Stimulated activated CD4-positive, alpha-beta T cell treated with anti-CD3 and anti-CD28 coated beads, Interleukin-1b, Interleukin-23, amount 100 ng/mL, for 24 hours (primary cell): ENCODE measurements at regions not wholly inside any gene's neighbourhood (a gene's known extent, or its start where the extent isn't known, plus 50 kb on each side); places are given as distances from the start of the nearest gene placed in this dataset.

Experiments used
- DNase-seq, 4 experiments: peaks; one replicate each; pipeline ENCODE4 v3.0.0-alpha.2; 2020; ENCODE audit warnings: low read depth in 4 of 4, low spot score in 1 of 4

DNA sequence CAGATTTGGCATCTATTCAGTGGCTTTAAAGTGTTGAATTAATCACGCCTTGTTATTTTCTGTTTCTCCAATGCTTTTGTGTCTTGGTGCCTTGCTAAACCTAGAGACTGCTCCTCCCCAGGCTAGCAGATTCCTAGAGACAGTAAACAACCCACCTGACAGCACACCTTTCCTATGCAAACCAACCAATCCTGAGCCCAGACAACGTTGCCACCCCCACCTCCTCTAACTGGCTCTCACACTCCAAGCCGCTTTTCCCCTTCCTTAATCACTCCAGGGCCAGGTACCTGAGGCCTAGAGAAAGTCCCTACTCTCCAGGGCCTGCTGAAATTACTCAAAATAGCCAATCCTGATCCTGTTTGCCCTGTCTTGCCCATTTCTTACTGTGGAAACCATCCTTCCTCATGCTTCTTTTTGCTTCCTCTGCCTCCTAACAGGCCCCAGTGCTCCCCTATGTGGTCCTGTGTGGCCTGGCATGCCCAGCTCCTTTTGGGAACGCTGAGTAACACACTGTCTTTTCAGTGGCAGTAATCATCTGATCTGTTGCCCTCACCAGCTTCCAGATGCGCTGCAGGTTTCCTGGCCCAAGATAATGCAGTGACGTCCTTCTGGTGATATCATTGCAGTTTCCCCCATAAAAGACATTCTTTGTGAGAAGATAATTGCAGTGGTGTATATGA, 53.4 kb downstream of the GAS1 start:
- DNase-seq, result no peak

DNA sequence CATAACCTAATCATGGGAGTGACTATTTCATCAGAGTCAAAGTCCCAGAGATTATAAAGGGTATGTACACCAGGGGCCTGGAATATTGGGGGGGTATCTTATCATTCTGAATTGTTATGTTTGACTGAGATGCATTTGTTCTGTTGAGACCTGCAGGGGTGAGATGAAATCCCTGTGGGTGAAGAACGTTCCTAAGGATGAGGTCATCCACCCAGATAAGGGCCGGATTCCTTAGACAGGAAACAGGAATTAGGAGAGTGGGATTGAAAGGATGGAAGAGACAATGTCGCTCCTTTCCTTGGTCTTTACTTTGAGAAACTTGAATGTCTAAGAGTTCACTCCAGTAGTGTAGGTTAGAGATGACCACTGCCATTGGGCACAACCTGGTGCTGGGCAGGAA, 54.7 kb downstream of the GAS1 start:
- DNase-seq, result no peak

DNA sequence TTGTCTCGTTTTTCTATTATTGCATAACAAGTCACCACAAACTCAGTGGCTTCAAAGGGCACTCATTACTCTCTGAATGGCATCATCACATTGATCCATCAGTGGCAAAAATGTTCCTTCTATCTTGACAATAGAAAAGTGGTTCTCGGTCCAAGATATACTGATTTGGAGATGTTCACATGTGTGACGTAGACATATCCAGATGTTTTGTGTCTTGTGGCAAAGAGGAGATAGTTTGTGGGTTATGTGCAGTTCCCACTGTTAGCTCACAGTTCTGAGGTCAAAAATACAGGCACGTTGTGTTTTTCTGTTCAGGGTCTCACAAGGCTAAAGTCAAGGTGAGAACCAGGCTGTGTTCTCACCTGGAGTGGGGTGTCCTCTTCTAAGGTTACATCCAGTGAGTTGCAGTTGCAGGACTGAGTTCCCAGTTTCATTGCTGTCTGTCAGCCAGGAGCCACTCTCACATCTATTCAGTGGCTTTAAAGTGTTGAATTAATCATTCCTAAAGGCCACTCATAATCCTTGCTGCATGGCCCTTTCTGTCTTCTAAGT, 55.3 kb downstream of the GAS1 start:
- DNase-seq, result no peak

DNA sequence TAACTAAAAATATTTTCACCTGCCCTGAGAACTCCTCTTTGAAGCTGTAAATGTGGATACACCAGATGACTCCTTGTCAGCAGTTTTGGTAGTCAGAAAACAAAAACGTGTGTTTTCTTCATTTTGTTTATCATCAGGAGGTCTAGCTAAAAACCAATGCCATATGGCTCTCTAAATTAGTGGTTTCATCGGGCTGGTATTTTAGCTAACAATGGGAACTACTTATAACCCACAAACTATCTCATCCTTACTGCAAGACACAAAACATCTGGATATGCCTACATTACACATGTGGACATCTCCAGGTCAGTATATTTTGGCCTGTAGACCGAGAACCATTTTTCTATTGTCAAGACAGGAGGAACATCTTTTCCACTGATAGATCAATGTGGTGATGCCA, 56.2 kb downstream of the GAS1 start:
- no peak for DNase-seq

DNA sequence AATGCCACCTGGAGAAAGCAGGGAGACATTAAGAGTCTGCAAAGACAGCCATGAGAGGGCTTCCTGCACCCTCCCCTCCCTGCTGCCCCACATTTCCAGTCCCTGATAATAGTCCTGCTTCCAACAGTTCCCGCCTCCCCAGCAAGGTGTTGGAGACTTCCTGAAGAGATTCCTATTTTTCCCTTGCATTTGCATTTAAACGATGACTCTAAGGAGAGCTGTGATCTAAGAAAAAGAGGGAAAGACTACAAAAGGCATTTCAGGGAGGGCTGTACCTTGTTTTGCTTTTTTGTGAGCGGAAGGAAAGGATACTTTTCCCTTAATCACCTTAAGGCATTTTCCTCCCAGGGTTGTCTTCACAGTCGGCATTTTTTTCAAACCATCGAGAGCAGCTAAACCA, 62.1 kb downstream of the GAS1 start:
- no peak for DNase-seq

DNA sequence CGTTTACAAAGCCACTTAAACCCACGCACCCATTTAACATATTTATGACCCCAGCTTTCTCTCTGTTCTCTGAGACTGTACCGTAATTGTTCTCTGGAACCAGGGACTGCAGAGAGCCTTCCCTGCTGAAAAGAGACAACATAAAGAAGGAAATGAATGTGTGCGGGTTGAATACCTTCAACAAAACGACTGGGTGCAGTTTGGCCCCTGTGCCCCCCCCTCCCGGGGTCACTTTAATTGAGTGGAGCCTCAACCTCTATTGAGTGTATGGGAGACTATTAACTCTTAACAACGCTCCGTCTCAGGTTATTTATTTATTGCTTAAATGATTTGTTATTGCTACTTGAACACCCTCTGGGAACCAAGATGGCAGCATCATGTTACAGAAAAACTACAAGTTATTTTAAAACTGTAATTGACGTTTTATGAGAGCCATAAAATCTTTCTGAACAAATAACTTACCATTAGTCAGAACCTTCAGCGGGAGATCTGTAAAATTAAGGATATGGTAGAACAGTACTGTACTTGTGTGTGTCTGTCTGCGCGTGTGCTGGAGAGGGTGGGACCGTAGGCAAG, 70.6 kb downstream of the GAS1 start:
- no peak for DNase-seq

DNA sequence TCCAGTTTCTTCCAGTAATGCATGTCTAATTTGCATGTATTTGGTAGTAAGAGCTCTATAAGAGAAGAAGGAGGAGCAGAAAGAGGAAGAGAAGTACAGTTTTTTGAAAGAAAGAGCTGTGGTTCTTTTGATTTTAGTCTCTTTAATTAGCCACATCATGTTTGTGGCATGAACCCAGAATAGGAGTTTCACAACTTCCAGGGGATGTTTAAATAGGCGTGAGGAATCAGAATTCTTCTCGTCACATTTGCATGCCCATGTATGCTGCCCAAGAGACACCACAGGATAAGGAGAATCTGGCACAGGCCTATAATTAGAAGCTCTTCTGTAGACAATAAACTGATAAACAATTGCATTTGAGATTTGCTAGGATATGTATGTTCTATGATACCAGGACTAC, 78.7 kb downstream of the GAS1 start:
- DNase-seq, result no peak

DNA sequence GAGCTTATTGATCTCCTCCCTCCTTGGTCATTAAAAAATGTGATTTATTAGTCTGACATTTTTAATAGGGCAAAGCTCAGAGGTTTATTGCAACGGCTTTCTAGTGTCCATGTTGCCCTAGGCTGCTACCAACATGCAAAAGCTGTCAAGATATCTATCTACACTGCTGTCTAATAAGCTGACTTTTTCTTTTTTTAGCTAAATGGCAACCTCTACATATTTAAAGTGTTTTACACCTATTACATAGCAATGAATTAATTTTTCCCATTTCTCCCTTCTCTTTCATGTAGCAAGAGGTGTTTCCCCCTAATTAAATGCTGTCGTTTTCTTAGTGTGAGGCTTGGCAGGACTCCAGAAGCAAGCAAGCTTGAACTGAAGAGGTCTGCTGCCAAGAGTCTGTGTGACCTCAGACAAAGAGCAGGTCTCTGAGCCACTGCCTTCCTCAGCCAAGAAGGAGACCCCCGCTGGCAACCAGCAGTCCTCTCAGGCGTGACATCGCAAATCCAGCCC, 79.4 kb downstream of the GAS1 start:
- no peak for DNase-seq

DNA sequence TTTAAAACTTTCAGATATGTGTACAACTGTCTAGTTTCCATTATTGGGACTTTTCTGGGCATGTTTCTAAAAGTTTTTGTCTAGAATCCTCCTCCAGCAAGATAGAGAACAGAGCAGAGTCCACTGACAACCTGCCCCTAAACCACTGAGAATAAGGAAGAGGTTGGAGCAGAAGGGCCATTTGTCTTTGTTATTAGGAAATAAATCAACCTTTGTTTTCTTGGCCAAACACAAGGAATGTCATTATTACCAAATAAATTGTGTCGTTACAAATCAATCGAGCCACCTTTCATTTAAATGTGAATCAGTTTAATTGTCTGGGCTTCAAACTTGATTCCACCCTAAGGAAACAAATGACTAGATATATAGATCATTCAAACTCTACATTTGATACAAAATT, 81.4 kb downstream of the GAS1 start:
- DNase-seq, result no peak

DNA sequence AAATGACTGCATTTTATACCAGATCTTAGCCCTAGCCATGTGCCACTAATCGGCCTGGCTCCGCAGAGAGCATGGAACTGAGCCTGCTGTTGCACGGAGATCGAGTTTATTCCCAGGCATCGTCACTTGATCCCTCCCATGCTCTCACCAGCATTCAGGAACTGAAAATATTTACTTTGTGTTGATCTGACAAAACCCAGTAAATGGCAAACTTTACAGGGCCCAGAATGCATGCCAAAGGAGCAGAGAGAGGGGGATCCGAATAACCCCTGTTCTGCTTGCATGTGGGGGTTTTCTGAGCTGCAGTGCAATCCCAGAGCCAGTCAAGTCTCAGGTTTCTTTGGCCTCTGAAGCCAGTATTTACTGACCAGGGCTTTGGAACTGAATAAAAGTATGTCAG, 87.3 kb downstream of the GAS1 start:
- no peak for DNase-seq

DNA sequence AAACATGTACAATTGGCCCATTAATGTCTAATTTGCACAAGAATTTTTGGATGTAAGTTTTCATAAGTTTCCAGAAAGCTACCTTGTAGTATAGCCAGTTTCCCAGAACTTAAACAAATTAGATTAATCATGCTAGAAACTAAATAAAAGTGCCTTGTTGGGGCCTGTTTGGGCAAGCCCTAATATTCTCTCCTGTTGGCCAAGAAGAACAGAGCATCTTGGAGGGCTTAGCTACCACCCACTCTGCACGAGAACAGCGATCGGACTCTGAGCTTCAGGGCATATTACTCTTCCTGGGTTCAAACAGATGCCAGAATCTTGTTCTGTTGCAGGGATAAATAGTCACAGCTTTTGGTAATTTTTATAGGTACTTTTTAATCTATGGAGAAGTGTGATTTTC, 88.2 kb downstream of the GAS1 start:
- DNase-seq, result no peak

DNA sequence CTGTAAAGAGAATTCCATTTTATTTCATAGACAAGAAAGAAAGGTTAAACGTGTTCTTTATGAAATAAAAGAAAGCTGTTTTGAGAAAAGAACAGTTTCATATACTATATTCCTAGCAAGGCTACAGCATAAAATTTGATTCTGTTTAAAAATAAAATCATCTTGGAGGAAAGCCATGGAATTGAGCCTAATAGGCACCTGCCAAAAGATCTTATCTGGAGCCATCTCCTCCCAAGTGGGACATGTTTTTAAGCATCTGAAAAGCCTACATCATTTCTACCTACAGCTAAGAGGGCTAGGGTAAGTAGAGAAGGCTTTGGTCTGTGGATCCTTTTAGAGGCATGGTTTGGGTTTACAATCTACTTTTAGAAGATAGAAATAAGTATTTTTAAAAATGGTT, 89.3 kb downstream of the GAS1 start:
- no peak for DNase-seq

DNA sequence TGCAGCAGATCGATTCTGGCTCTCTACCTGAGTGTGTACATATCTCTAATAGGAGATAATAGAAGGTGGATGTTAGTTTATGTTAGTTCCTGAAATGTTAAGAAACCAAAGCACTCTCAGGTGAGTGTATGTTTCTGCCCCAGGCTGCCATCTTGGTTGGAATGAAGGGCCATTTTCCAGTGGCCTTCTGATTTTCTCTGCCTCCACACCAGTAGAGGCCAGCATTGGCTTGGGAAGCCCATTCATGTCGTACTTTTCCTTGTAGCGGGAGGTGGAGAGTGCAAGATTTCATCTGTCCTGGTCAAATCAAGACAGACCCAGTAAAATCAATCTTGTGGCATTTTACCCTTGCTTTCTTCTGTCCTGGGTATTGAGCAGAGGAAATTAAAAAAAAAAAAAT, 91.0 kb downstream of the GAS1 start:
- no peak for DNase-seq

DNA sequence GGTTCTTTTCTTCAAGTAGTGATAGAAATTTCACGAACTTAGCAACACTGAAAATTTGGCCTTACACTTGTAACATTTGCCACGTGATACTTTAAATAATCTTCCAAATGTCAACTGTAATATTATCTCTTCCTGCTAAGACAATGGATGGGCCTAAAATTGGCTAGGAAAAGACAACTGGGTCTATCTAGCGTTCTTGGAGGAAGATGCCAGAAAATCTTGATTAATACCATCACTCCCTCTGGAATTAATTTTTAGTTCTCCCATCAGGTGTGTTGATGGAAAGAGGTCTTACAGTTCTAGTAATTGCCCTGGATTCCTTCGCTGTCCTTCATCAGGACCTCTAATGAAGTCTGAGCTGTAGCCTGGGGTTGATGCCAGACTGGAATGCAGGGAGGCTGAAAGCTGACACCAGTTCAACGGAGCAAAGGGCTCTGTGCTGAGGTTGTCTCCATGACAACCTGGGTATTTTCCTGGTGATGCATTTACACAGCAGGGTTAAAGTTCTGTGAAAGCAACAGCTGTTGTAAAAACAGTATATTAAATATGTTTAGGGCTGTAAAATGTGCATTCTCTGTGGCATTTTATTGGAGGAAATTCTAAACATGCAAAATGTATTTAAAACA, 92.3 kb downstream of the GAS1 start:
- DNase-seq, result no peak

DNA sequence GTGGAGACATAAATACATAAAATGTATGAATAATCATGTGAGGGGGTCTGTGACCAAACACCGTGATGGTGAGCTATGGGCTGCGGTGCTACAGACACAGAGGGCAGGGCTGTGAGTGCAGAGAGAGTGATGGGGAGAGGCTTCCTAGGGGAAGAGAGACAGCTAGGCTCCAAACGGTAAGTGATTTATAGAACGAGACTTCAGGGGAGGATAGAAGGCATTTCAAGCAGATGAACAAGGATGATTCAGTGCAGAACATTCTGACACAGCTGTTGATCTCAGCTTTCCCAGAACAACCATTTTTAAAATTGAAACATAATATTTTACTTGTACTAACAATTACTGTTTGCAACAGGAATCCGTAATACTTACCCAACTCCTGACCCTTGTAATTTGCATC, 100.7 kb downstream of the GAS1 start:
- no peak for DNase-seq

DNA sequence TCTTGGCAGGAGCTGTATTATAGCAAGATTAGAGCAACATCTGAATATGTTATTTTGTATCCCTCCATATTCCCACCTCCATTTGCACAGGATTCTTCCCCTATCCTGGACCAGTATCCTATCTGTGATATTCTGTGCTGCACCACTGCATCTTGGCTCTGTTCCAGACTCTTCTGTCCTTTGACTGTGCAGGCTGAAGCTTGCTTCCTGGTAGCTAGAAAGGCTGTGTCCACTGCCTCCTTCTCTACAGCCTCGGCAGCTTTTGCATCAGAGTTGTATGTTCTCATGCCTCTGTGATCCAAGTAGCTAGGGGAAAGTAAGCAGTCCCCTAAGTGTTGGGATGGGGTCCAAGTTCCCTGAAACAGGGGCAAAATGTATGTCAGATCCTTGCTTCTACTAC, 104.1 kb downstream of the GAS1 start:
- DNase-seq, result no peak

DNA sequence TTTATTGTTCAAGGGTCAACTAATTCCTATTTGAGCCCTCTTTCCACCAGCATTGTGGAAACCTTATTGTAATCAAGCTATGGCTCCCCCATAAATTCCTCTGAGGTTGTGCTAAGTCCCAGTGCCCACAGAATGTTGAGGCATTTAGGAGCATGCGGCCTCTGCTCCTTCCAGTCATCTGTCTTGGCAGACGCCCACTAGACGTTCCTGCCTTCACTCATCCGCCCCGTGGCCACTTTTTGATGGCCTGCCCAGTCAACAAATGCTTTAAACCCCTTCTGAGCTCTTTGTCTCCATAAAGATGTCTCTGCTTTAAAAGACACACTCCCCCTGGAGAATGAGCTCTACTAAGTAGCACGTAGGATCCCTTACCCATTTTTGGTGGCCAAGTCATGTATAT, 104.7 kb downstream of the GAS1 start:
- DNase-seq, result no peak

DNA sequence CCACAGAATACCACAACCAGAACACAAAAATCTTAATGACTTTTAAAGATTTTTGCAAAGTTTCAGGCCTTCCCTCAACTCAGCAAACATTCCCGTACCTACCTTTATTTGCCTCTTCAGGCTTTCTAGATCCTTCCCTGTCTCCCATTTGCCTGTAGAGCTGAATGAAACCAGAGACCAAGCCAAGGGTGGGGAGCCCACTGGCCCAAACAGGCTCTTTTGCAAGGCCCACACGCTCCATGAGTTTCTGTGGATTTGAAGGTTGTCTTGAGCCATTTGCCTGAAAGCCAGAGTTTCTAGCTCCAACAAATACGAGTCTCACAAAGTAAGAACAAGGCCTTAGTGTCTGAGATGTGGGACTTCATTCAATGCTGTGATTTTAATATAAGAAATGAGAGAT, 107.8 kb downstream of the GAS1 start:
- DNase-seq, result no peak

DNA sequence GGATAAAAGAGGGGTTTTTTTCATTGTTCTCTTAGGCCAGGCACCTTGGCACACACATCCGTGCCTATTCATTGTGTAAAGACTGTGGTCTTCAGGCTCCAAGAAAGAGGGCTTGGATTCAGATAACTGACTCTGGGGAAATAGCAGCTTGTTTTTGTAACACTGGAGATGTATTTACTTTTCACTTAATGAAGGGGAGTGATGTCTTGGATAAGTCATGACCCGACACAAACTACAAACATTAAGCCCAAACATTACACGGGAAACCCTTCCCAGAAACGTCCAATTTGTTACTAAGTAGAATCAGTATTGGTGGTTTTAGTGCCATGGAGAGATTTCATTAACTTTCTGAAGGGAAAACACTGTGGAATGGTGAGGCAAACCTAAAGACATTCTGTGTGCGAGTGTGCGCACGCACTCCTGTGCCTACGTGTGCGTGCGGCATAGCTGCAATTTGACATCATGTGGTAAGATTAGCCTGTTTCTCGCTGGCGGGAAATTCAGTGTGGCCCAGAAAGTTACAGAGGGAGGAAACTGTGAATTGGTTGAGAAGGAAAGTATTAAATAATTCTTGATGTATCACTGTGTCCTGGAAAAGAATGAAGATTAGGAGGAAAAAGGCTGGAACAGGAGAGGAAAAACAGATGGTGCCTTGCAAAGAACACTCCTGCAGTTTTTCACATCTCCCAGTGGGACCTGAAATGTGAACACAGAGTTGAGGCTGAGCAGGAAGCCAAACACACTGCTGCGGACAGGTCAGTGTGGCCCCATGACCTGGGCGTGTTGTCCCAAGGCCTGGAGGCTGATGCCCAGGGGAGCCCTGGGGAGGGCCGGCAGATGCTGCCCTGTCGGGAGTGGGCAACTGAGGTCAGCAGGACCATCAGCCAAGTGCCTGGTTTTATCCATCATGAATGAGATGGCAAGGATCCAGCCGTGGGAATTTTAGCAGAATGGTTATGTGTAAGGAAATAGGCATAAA, 108.5 kb downstream of the GAS1 start:
- no peak for DNase-seq

DNA sequence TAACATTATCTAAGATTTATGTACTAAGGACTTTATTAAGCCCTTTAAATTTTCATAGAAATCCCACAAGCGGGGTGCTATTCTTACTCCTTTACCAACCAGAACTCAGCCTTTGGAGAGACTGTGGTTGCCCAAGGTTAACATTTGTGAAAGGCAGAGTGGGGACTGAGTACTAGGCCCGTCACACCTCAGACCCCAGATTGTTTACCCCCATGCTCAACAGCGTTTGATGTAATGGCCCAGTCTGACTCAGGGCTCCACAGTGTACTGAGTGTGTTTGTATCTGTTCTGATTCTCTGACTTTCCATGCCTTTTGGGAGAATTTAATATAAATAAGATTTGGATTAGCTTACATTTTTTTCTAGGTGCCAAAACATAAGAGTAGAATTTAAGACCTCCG, 110.0 kb downstream of the GAS1 start:
- DNase-seq, result no peak

DNA sequence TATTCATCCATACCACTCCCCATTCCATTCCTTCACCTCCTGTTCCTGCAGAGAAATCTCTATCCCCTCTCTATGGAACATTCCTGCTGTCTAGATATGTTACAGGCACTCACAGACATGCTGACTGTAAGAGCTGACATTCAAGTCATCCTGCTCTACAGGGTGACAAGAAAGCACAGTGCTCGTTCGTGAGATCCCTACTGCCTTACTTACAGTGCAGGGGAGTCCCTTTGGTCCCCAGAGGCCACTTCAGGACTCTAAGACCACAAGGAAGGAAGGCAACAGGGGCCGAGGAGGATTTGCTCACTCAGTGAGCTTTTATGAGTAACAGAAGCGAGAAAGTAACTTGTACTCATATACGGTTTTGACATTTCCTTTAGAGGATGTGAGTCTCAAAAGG, 110.5 kb downstream of the GAS1 start:
- no peak for DNase-seq
